ENCODE measurements at regions not wholly inside any gene's neighbourhood (a gene's known extent, or its start where the extent isn't known, plus 50 kb on each side); places are given as distances from the start of the nearest gene placed in this dataset.

DNA sequence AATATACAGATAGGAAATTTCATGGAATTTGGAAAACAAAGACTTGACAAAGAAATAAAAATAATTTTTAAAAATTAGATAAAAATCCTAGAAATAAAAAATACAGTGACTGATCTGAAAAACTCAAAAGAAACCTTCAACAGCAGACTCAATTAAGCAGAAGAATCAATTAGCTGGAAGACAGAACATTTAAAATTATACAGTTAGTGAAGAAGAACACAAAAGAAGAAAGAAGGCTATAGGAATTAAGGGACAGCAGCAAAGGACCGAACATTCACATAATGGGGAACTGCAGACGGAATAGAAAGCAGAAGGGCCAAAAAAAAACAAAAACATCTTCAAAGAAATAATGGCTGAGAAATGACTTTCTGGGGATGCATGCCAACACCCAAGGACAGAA lies 314.5 kb downstream of the CRPPA start:
- ChIA-PET POLR2A (interaction anchor here (0.7 to 1.9 kb wide), 2 partner anchors 10 to 542 kb away, joined by 4 read pairs; no protein-coding TSS in a partner anchor), CTCF (ENCODE audit: low intra/inter-chr PET ratio) (no interaction called here)
- Histone ChIP-seq H3K27me3 (ENCODE audit: control insufficient read depth in 2 of 2, insufficient read depth in 2 of 2, low read length in 2 of 2) (no peaks in the 10 kb centered on the region), H3K79me2 (ENCODE audit: control insufficient read depth, insufficient read depth, low read length) (no peaks in the 10 kb centered on the region), H3K9me1 (ENCODE audit: control insufficient read depth, insufficient read depth, low read length) (no peaks in the 10 kb centered on the region), H2AFZ (ENCODE audit: low read depth, low read length) (no peak overlapping the region), H3K4me2 (ENCODE audit: insufficient read depth, low read length) (no peak overlapping the region), H3K27ac (ENCODE audit: extremely low read depth, low read depth, low read length) (no peak overlapping the region), H3K4me1 (replicated peaks in 1 of 2; ENCODE audit: control insufficient read depth in 2 of 2, insufficient read depth in 2 of 2, low read length in 2 of 2) (no peaks in the 10 kb centered on the region), H3K36me3 (ENCODE audit: control insufficient read depth, insufficient read depth, low read length) (no peaks in the 10 kb centered on the region), H3K4me3 (no peak overlapping the region), H3K9me3 (replicated peaks; ENCODE audit: control insufficient read depth, insufficient read depth, low read depth, low read length) (peaks cover 14% of the 10 kb centered on the region), H3K9ac (ENCODE audit: insufficient read depth in 1 of 2, low read depth in 2 of 2, low read length in 2 of 2) (no peak overlapping the region), H4K20me1 (replicated peaks; ENCODE audit: control insufficient read depth, insufficient read depth, low read length) (no peaks in the 10 kb centered on the region)
- ATAC-seq (no peak), FAIRE-seq (no peak), DNase-seq (ENCODE audit: extremely low read depth in 1 of 4, low spot score in 3 of 4) (no peak)
- no TSS peak for BruUV-seq (replicated peaks)
- 53% methylated on average over 2 of the region's 2 CpGs for WGBS (ENCODE audit: insufficient coverage, low coverage, missing lambda C conversion rate)
- in situ Hi-C loops (cut with MboI): no loop called here
- intact Hi-C loops (cut with micrococcal nuclease): no loop called here
- TF ChIP-seq ZFX (CRISPR knock-in tag; IDR thresholded peaks at IDR 0.05) (no peak), ARNT (IDR thresholded peaks at IDR 0.05) (0 out of 4 replicates have a peak, but pooled peaks of 1 of the 2 experiments have one; percentile 34), TRIM28 (IDR thresholded peaks at IDR 0.05) (peak; percentile 93; the same call in 1 of the 2 replicates), CBX3 (IDR thresholded peaks at IDR 0.05; ENCODE audit: borderline replicate concordance in 1 of 2, low read length in 2 of 2) (peak in 1 of 2 experiments; percentile 86; a peak in 2 of 3 replicates), GTF2F1 (IDR thresholded peaks at IDR 0.05; ENCODE audit: low read depth, low read length) (no peak), HLTF (IDR thresholded peaks at IDR 0.05) (peak; percentile 82), TCF7L2 (IDR thresholded peaks at IDR 0.05; ENCODE audit: low read depth, low read length) (no peak), BCLAF1 (IDR thresholded peaks at IDR 0.05; ENCODE audit: borderline replicate concordance in 1 of 2, control insufficient read depth in 1 of 2, low read depth in 2 of 2, low read length in 1 of 2) (no peak), TRIM24 (IDR thresholded peaks at IDR 0.05) (peak; percentile 29 to 60; a peak in 3 of 4 replicates), RUNX1 (IDR thresholded peaks at IDR 0.05; ENCODE audit: low read depth) (no peak)
- TF ChIP-seq, protein P1, sequence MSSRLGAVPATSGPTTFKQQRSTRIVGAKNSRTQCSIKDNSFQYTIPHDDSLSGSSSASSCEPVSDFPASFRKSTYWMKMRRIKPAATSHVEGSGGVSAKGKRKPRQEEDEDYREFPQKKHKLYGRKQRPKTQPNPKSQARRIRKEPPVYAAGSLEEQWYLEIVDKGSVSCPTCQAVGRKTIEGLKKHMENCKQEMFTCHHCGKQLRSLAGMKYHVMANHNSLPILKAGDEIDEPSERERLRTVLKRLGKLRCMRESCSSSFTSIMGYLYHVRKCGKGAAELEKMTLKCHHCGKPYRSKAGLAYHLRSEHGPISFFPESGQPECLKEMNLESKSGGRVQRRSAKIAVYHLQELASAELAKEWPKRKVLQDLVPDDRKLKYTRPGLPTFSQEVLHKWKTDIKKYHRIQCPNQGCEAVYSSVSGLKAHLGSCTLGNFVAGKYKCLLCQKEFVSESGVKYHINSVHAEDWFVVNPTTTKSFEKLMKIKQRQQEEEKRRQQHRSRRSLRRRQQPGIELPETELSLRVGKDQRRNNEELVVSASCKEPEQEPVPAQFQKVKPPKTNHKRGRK (tag; IDR thresholded peaks at IDR 0.05): peak; percentile 50
- TF ChIP-seq, protein P2, sequence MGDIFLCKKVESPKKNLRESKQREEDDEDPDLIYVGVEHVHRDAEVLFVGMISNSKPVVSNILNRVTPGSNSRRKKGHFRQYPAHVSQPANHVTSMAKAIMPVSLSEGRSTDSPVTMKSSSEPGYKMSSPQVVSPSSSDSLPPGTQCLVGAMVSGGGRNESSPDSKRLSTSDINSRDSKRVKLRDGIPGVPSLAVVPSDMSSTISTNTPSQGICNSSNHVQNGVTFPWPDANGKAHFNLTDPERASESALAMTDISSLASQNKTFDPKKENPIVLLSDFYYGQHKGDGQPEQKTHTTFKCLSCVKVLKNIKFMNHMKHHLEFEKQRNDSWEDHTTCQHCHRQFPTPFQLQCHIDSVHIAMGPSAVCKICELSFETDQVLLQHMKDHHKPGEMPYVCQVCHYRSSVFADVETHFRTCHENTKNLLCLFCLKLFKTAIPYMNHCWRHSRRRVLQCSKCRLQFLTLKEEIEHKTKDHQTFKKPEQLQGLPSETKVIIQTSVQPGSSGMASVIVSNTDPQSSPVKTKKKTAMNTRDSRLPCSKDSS (IDR thresholded peaks at IDR 0.05; ENCODE audit: low read depth, partially characterized antibody): peak; percentile 84
- TF ChIP-seq, protein P3, sequence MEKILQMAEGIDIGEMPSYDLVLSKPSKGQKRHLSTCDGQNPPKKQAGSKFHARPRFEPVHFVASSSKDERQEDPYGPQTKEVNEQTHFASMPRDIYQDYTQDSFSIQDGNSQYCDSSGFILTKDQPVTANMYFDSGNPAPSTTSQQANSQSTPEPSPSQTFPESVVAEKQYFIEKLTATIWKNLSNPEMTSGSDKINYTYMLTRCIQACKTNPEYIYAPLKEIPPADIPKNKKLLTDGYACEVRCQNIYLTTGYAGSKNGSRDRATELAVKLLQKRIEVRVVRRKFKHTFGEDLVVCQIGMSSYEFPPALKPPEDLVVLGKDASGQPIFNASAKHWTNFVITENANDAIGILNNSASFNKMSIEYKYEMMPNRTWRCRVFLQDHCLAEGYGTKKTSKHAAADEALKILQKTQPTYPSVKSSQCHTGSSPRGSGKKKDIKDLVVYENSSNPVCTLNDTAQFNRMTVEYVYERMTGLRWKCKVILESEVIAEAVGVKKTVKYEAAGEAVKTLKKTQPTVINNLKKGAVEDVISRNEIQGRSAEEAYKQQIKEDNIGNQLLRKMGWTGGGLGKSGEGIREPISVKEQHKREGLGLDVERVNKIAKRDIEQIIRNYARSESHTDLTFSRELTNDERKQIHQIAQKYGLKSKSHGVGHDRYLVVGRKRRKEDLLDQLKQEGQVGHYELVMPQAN (IDR thresholded peaks at IDR 0.05; ENCODE audit: borderline replicate concordance): no peak
- TF ChIP-seq, protein P4, sequence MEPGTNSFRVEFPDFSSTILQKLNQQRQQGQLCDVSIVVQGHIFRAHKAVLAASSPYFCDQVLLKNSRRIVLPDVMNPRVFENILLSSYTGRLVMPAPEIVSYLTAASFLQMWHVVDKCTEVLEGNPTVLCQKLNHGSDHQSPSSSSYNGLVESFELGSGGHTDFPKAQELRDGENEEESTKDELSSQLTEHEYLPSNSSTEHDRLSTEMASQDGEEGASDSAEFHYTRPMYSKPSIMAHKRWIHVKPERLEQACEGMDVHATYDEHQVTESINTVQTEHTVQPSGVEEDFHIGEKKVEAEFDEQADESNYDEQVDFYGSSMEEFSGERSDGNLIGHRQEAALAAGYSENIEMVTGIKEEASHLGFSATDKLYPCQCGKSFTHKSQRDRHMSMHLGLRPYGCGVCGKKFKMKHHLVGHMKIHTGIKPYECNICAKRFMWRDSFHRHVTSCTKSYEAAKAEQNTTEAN (CRISPR knock-in tag; IDR thresholded peaks at IDR 0.05): no peak
